Lower leg skin (tissue), 3 donors: ENCODE measurements at regions not wholly inside any gene's neighbourhood (a gene's known extent, or its start where the extent isn't known, plus 50 kb on each side); places are given as distances from the start of the nearest gene placed in this dataset.

Source experiments
- CTCF ChIP-seq, 3 donors: fragments of 450-650 bp; IDR thresholded peaks; one replicate each; pipeline ENCODE4 v1.5.1; 2016; ENCODE audit warnings: antibody characterized with exemption in 3 of 3, mild to moderate bottlenecking in 3 of 3, moderate library complexity in 2 of 3
- POLR2A ChIP-seq, 2 donors: fragments of 450-650 bp; IDR thresholded peaks; one replicate each; pipeline ENCODE4 v1.6.1; 2016 to 2017; ENCODE audit warnings: antibody characterized with exemption in 2 of 2, mild to moderate bottlenecking in 1 of 2, moderate library complexity in 1 of 2

- no peak for TF ChIP-seq CTCF (IDR thresholded peaks at IDR 0.05)
- no peak for TF ChIP-seq POLR2A (IDR thresholded peaks at IDR 0.05)
These were observed 349.7 kb downstream of the ZEB2 start for GRCh38 chr2:144170179-144170578.
